ENCODE measurements at regions not wholly inside any gene's neighbourhood (a gene's known extent, or its start where the extent isn't known, plus 50 kb on each side); places are given as distances from the start of the nearest gene placed in this dataset.
A peak's percentile ranks its signal among the peaks of the same experiment; 100 is the strongest.

- Mint-ChIP-seq H3K9me3 (no peaks in the 10 kb centered on the region), H3K4me1 (peaks cover 26% of the 10 kb centered on the region), H3K36me3 (ENCODE audit: low read depth) (no peaks in the 10 kb centered on the region), H3K4me3 (no peak overlapping the region), H3K27me3 (ENCODE audit: insufficient read depth) (peaks cover 84% of the 10 kb centered on the region), H3K27ac (no peak overlapping the region)
- H3K9me3 ChIP-seq (ENCODE audit: control insufficient read depth, low read length): no peaks in the 10 kb centered on the region
- peak; percentile 50 for DNase-seq
- H3K9ac ChIP-seq (ENCODE audit: extremely low read depth, low read length, poor library complexity, severe bottlenecking): no peak overlapping the region
- WGBS, 2 experiments (ENCODE audit: insufficient coverage in 1 of 2, insufficient read length in 1 of 2): 42 to 60% methylated on average over 3 to 8 of the region's 8 CpGs
- peaks cover 10% of the 10 kb centered on the region for H3K4me1 ChIP-seq (ENCODE audit: control insufficient read depth, insufficient read depth, low read length)
- no peak overlapping the region for H3K4me3 ChIP-seq (ENCODE audit: low read length)
- H3K27ac ChIP-seq (ENCODE audit: low read depth, low read length): no peak overlapping the region
- TF ChIP-seq CTCF (conservative IDR thresholded peaks at IDR 0.05): no peak
- no peaks in the 10 kb centered on the region for H3K36me3 ChIP-seq (ENCODE audit: control insufficient read depth, insufficient read depth, low read length)
- peaks cover 62% of the 10 kb centered on the region for H3K27me3 ChIP-seq (ENCODE audit: control insufficient read depth, insufficient read depth, low read length, poor library complexity, severe bottlenecking)
These were observed 60.6 kb upstream of the ZFR start for GRCh38 chr5:32504989-32505596.

- Histone ChIP-seq H3K9ac (ENCODE audit: extremely low read depth, low read length, poor library complexity, severe bottlenecking) (no peak overlapping the region), H3K27me3 (ENCODE audit: control insufficient read depth, insufficient read depth, low read length, poor library complexity, severe bottlenecking) (peaks cover 69% of the 10 kb centered on the region), H3K27ac (ENCODE audit: low read depth, low read length) (no peak overlapping the region), H3K9me3 (ENCODE audit: control insufficient read depth, low read length) (no peaks in the 10 kb centered on the region), H3K4me1 (ENCODE audit: control insufficient read depth, insufficient read depth, low read length) (peaks cover 10% of the 10 kb centered on the region), H3K36me3 (ENCODE audit: control insufficient read depth, insufficient read depth, low read length) (no peaks in the 10 kb centered on the region), H3K4me3 (ENCODE audit: low read length) (no peak overlapping the region)
- Mint-ChIP-seq H3K4me1 (peaks cover 33% of the 10 kb centered on the region), H3K27me3 (ENCODE audit: insufficient read depth) (peaks cover 90% of the 10 kb centered on the region), H3K9me3 (no peaks in the 10 kb centered on the region), H3K36me3 (ENCODE audit: low read depth) (no peaks in the 10 kb centered on the region), H3K4me3 (no peak overlapping the region), H3K27ac (no peak overlapping the region)
- WGBS, 2 experiments (ENCODE audit: insufficient coverage in 1 of 2, insufficient read length in 1 of 2): 68 to 88% methylated on average over 7 to 8 of the region's 8 CpGs
- no peak for DNase-seq
- TF ChIP-seq CTCF (conservative IDR thresholded peaks at IDR 0.05): no peak
These were observed 59.9 kb upstream of the ZFR start for GRCh38 chr5:32504329-32504988.

GRCh38 chr5:32503261-32503660 lies 58.7 kb upstream of the ZFR start:
- no peak for TF ChIP-seq CTCF (conservative IDR thresholded peaks at IDR 0.05)
- Mint-ChIP-seq H3K27ac (no peak overlapping the region), H3K27me3 (ENCODE audit: insufficient read depth) (peaks cover 93% of the 10 kb centered on the region), H3K4me1 (peaks cover 42% of the 10 kb centered on the region), H3K36me3 (ENCODE audit: low read depth) (no peaks in the 10 kb centered on the region), H3K9me3 (no peaks in the 10 kb centered on the region), H3K4me3 (no peak overlapping the region)
- H3K9ac ChIP-seq (ENCODE audit: extremely low read depth, low read length, poor library complexity, severe bottlenecking): no peak overlapping the region
- H3K27ac ChIP-seq (ENCODE audit: low read depth, low read length): no peak overlapping the region
- H3K4me3 ChIP-seq (ENCODE audit: low read length): no peak overlapping the region
- no peaks in the 10 kb centered on the region for H3K36me3 ChIP-seq (ENCODE audit: control insufficient read depth, insufficient read depth, low read length)
- WGBS, 2 experiments (ENCODE audit: insufficient coverage in 1 of 2, insufficient read length in 1 of 2): 88 to 90% methylated on average over 7 of the region's 7 CpGs
- H3K4me1 ChIP-seq (ENCODE audit: control insufficient read depth, insufficient read depth, low read length): peaks cover 14% of the 10 kb centered on the region
- H3K9me3 ChIP-seq (ENCODE audit: control insufficient read depth, low read length): no peaks in the 10 kb centered on the region
- DNase-seq: no peak
- H3K27me3 ChIP-seq (ENCODE audit: control insufficient read depth, insufficient read depth, low read length, poor library complexity, severe bottlenecking): peaks cover 76% of the 10 kb centered on the region
